GM12878 (cell line): ENCODE measurements at regions not wholly inside any gene's neighbourhood (a gene's known extent, or its start where the extent isn't known, plus 50 kb on each side); places are given as distances from the start of the nearest gene placed in this dataset.

Source experiments
- ATAC-seq: fragments of 200-7000 bp; cut with Tn5 transposase; 3 replicates; pipeline ENCODE4 v1.9.1; 2020; ENCODE audit warnings: mild to moderate bottlenecking, moderate library complexity
- BruUV-seq: library from RNA; stranded (reverse); fragments of 400-500 nt; replicated peaks from 2 replicates; lab custom pipeline; 2021; lab: Mats Ljungman, UMichigan
- CTCF ChIA-PET: fragments of 300-600 bp; sonication (Branson Sonifier 250); formaldehyde crosslinking; extraction: SDS; loops from one replicate; lab custom pipeline; 2021; ENCODE audit warnings: inconsistent platforms; lab: Yijun Ruan, JAX
- POLR2A ChIA-PET: fragments of 350-600 bp; formaldehyde crosslinking; extraction: SDS; loops from one replicate; lab custom pipeline; 2021; ENCODE audit warnings: inconsistent platforms; lab: Charles Lee
- RAD21 ChIA-PET: fragments of 300-600 bp; sonication (Branson Sonifier 250); formaldehyde crosslinking; loops from one replicate; lab custom pipeline; 2023; ENCODE audit warnings: antibody characterized with exemption; ENCODE audit not compliant: unreplicated experiment; lab: Charles Lee
- SMC1A ChIA-PET: fragments of 300-600 bp; sonication (Branson Sonifier 250); formaldehyde crosslinking; loops from one replicate; lab custom pipeline; 2023; ENCODE audit not compliant: unreplicated experiment, uncharacterized antibody; lab: Charles Lee
- DNase-seq: peaks from one replicate; pipeline ENCODE4 v3.0.0-alpha.2; 2011; ENCODE audit warnings: low read depth, low spot score
- FAIRE-seq: peaks from 3 replicates; lab custom pipeline; 2011; peaks lifted over from hg19 to GRCh38; lab: Jason Lieb, UNC
- H2AFZ ChIP-seq: 2 replicates; pipeline ENCODE4 v1.6.0; 2011; ENCODE audit warnings: low read depth, low read length, control low read depth; ENCODE audit not compliant: control insufficient read depth
- H3K27ac ChIP-seq: 2 replicates; pipeline ENCODE4 v1.5.1; 2011; ENCODE audit warnings: control low read depth; ENCODE audit not compliant: control insufficient read depth, insufficient read depth
- H3K27me3 ChIP-seq, 2 experiments: replicated peaks in 1 of 2; 2 replicates each; pipeline versions ENCODE4 v1.6.0 to v1.6.1; 2011; ENCODE audit warnings: low read length in 1 of 2; ENCODE audit not compliant: control insufficient read depth in 2 of 2, insufficient read depth in 2 of 2
- H3K36me3 ChIP-seq, 2 experiments: 2 replicates each; pipeline ENCODE4 v1.5.1; 2011; ENCODE audit warnings: low read length in 1 of 2; ENCODE audit not compliant: control insufficient read depth in 2 of 2, insufficient read depth in 2 of 2
- H3K4me1 ChIP-seq: 2 replicates; pipeline ENCODE4 v1.6.1; 2011; ENCODE audit warnings: mild to moderate bottlenecking, low read length, moderate library complexity, mixed read lengths; ENCODE audit not compliant: control insufficient read depth, insufficient read depth
- H3K4me2 ChIP-seq: 2 replicates; pipeline ENCODE4 v1.6.0; 2011; ENCODE audit warnings: control low read depth; ENCODE audit not compliant: control insufficient read depth, insufficient read depth
- H3K4me3 ChIP-seq: fragments of 200-600 bp; sonication (generic); 2 replicates; pipeline ENCODE4 v1.5.1; 2016
- H3K79me2 ChIP-seq: 2 replicates; pipeline ENCODE4 v1.6.0; 2011; ENCODE audit warnings: low read length; ENCODE audit not compliant: control insufficient read depth, insufficient read depth
- H3K9ac ChIP-seq: 2 replicates; pipeline ENCODE4 v1.8.0; 2011; ENCODE audit warnings: low read length, control low read depth, mixed read lengths; ENCODE audit not compliant: control insufficient read depth, insufficient read depth
- H3K9me3 ChIP-seq: replicated peaks from 3 replicates; pipeline ENCODE4 v1.5.1; 2011; ENCODE audit warnings: mild to moderate bottlenecking, low read length; ENCODE audit not compliant: control insufficient read depth, insufficient read depth
- H4K20me1 ChIP-seq: 2 replicates; pipeline ENCODE4 v1.6.0; 2011; ENCODE audit not compliant: control insufficient read depth, insufficient read depth
- CBFB ChIP-seq: IDR thresholded peaks from 2 replicates; pipeline ENCODE4 v1.6.1; 2016; ENCODE audit warnings: antibody characterized with exemption, low read depth
- CBX5 ChIP-seq: sonication (generic); IDR thresholded peaks from 2 replicates; pipeline ENCODE4 v1.6.1; 2016; ENCODE audit warnings: low read depth, moderate library complexity, mild to moderate bottlenecking, inconsistent platforms
- CEBPB ChIP-seq, 2 experiments: fragments of 150-350 bp in 1 of 2; IDR thresholded peaks; 2 replicates each; pipeline ENCODE4 v1.6.1; 2012 to 2014; ENCODE audit warnings: low read depth in 2 of 2, low read length in 2 of 2, borderline replicate concordance in 1 of 2, inconsistent platforms in 1 of 2
- CREM ChIP-seq: IDR thresholded peaks from 2 replicates; pipeline ENCODE4 v1.6.1; 2014; ENCODE audit warnings: antibody characterized with exemption, low read depth
- EP300 ChIP-seq, 2 experiments: fragments of 150-350 bp in 1 of 2; IDR thresholded peaks; 2 replicates each; pipeline ENCODE4 v1.6.1; 2011 to 2012; ENCODE audit warnings: low read depth in 2 of 2, low read length in 2 of 2, borderline replicate concordance in 1 of 2, improper control_type of control experiment in 1 of 2, inconsistent platforms in 1 of 2; ENCODE audit not compliant: control insufficient read depth in 1 of 2
- ETV6 ChIP-seq, 2 experiments: fragments of 450-650 bp in 1 of 2; IDR thresholded peaks in 1 of 2; conservative IDR thresholded peaks in 1 of 2; 2 replicates each; pipeline ENCODE4 v1.6.1; 2014; ENCODE audit warnings: antibody characterized with exemption in 1 of 2, borderline replicate concordance in 1 of 2, low read depth in 1 of 2, mild to moderate bottlenecking in 1 of 2, moderate library complexity in 1 of 2
- FOXM1 ChIP-seq: IDR thresholded peaks from 2 replicates; pipeline ENCODE4 v1.6.1; 2012; ENCODE audit warnings: low read depth, mild to moderate bottlenecking, inconsistent platforms, low read length, moderate library complexity
- GABPA ChIP-seq: IDR thresholded peaks from 2 replicates; pipeline ENCODE4 v1.6.1; 2014; ENCODE audit warnings: antibody characterized with exemption, low read depth, mild to moderate bottlenecking, inconsistent platforms
- HCFC1 ChIP-seq: fragments of 150-350 bp; IDR thresholded peaks from 2 replicates; pipeline ENCODE4 v1.6.1; 2014; ENCODE audit warnings: low read length
- IRF4 ChIP-seq: IDR thresholded peaks from 2 replicates; pipeline ENCODE4 v1.6.1; 2011; ENCODE audit warnings: low read depth, low read length
- JUNB ChIP-seq: IDR thresholded peaks from 2 replicates; pipeline ENCODE4 v1.6.1; 2016; ENCODE audit warnings: antibody characterized with exemption, mild to moderate bottlenecking
- MEF2A ChIP-seq: IDR thresholded peaks from 2 replicates; pipeline ENCODE4 v1.6.1; 2011; ENCODE audit warnings: low read depth, mild to moderate bottlenecking, low read length, moderate library complexity; ENCODE audit not compliant: insufficient read depth
- MTA2 ChIP-seq: fragments of 450-650 bp; IDR thresholded peaks from 2 replicates; pipeline ENCODE4 v1.6.1; 2016; ENCODE audit warnings: low read depth, mild to moderate bottlenecking, moderate library complexity
- MTA3 ChIP-seq: IDR thresholded peaks from 2 replicates; pipeline ENCODE4 v1.6.1; 2012; ENCODE audit warnings: low read length, inconsistent platforms, borderline replicate concordance
- NRF1 ChIP-seq: conservative IDR thresholded peaks from 2 replicates; pipeline ENCODE4 v1.6.1; 2011; ENCODE audit warnings: mild to moderate bottlenecking, low read depth, low read length, improper control_type of control experiment
- PAX5 ChIP-seq: IDR thresholded peaks from 2 replicates; pipeline ENCODE4 v1.6.1; 2011; ENCODE audit warnings: low read depth, low read length, borderline replicate concordance
- PML ChIP-seq: IDR thresholded peaks from 2 replicates; pipeline ENCODE4 v1.6.1; 2012; ENCODE audit warnings: low read length, inconsistent platforms
- SIN3A ChIP-seq: IDR thresholded peaks from 2 replicates; pipeline ENCODE4 v1.6.1; 2012; ENCODE audit warnings: low read depth, low read length, improper control_type of control experiment
- TCF12 ChIP-seq: IDR thresholded peaks from 2 replicates; pipeline ENCODE4 v1.6.1; 2011; ENCODE audit warnings: low read depth, mild to moderate bottlenecking, low read length
- TCF7 ChIP-seq: IDR thresholded peaks from 2 replicates; pipeline ENCODE4 v1.6.1; 2014; ENCODE audit warnings: antibody characterized with exemption, borderline replicate concordance
- ZBED1 ChIP-seq: IDR thresholded peaks from 2 replicates; pipeline ENCODE4 v1.6.1; 2016; ENCODE audit warnings: borderline replicate concordance
- ZNF207 ChIP-seq: fragments of 450-650 bp; IDR thresholded peaks from 2 replicates; pipeline ENCODE4 v1.6.1; 2014; ENCODE audit warnings: antibody characterized with exemption, mild to moderate bottlenecking, borderline replicate concordance
- WGBS: methylation state at CpG from one replicate; pipeline ENCODE4 v1.1.6; 2016; ENCODE audit warnings: low lambda C conversion rate; ENCODE audit not compliant: insufficient replicate concordance, insufficient coverage; ENCODE audit errors: missing lambda C conversion rate; 5-methylcytosine and 5-hydroxymethylcytosine counted together
- in situ Hi-C: fragments of 300-500 bp; cut with MboI; formaldehyde crosslinking; loops from 9 replicates; pipeline ENCODE4 v1.14.3; 2018; ENCODE audit warnings: mixed read lengths
- intact Hi-C: fragments of 100-400 bp; cut with micrococcal nuclease; formaldehyde crosslinking; loops from one replicate; pipeline ENCODE4 v1.14.2; 2022; ENCODE audit not compliant: unreplicated experiment
- TF ChIP-seq, protein P1 (sequence below): fragments of 450-650 bp; IDR thresholded peaks from 2 replicates; pipeline ENCODE4 v1.6.1; 2017; ENCODE audit warnings: mild to moderate bottlenecking
- TF ChIP-seq, protein P2 (sequence below): IDR thresholded peaks from 2 replicates; pipeline ENCODE4 v1.6.1; 2011; ENCODE audit warnings: borderline replicate concordance, low read depth, mild to moderate bottlenecking, moderate library complexity, low read length; ENCODE audit not compliant: insufficient read depth, poor library complexity, severe bottlenecking

DNA sequence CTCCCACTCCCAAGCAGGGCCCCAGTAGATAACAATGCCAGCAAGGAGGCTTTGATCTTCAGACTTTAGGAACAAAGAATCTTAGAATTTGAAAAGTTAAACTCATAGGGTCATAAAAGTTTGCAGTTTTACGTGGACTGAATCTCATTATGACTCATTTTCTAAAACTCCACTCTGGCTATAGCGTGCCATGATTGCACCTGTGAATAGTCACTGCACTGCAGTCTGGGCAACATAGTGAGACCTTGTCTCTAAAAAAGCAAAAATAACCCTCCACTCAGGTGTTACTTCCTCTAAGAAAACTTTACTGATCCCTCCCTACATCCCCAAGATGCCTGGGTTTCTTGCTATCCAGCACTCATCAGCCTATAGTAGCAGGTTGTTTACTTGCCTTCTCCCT is 104.5 kb downstream of the IL20RB start:
- peak; percentile 47 for DNase-seq
- no peak for TF ChIP-seq HCFC1
- peak; percentile 82 for TF ChIP-seq MEF2A
- TF ChIP-seq CBX5 = peak; percentile 96; the same call in 1 of the 2 replicates
- no peak for TF ChIP-seq ZNF207
- TF ChIP-seq, protein P1, sequence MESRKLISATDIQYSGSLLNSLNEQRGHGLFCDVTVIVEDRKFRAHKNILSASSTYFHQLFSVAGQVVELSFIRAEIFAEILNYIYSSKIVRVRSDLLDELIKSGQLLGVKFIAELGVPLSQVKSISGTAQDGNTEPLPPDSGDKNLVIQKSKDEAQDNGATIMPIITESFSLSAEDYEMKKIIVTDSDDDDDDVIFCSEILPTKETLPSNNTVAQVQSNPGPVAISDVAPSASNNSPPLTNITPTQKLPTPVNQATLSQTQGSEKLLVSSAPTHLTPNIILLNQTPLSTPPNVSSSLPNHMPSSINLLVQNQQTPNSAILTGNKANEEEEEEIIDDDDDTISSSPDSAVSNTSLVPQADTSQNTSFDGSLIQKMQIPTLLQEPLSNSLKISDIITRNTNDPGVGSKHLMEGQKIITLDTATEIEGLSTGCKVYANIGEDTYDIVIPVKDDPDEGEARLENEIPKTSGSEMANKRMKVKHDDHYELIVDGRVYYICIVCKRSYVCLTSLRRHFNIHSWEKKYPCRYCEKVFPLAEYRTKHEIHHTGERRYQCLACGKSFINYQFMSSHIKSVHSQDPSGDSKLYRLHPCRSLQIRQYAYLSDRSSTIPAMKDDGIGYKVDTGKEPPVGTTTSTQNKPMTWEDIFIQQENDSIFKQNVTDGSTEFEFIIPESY = no peak
- TF ChIP-seq MTA2 = 0 out of 2 replicates have a peak, but pooled peaks have one; percentile 16
- TF ChIP-seq JUNB = peak; percentile 98
- peak; percentile 90 for TF ChIP-seq IRF4
- TF ChIP-seq ETV6 (conservative IDR thresholded peaks at IDR 0.05 in 1 of 2, IDR thresholded peaks at IDR 0.05 in 1 of 2; ENCODE audit: borderline replicate concordance in 1 of 2, low read depth in 1 of 2) = peak in 1 of 2 experiments; percentile 72; a peak in 2 of 4 replicates
- TF ChIP-seq MTA3 = peak; percentile 80; the same call in 1 of the 2 replicates
- TF ChIP-seq PAX5 = peak; percentile 60; the same call in 1 of the 2 replicates
- peak; percentile 84 for TF ChIP-seq TCF12
- TF ChIP-seq FOXM1 = peak; percentile 94
- peak; percentile 29; the same call in 1 of the 2 replicates for TF ChIP-seq CBFB
- peak; percentile 44 to 66; a peak in 2 of 4 replicates for TF ChIP-seq EP300 (IDR thresholded peaks at IDR 0.05; ENCODE audit: borderline replicate concordance in 1 of 2, control insufficient read depth in 1 of 2, low read depth in 2 of 2, low read length in 2 of 2)
- TF ChIP-seq PML = no peak
- no peak for TF ChIP-seq SIN3A
- peak; percentile 90 for TF ChIP-seq CREM
- TF ChIP-seq, protein P2, sequence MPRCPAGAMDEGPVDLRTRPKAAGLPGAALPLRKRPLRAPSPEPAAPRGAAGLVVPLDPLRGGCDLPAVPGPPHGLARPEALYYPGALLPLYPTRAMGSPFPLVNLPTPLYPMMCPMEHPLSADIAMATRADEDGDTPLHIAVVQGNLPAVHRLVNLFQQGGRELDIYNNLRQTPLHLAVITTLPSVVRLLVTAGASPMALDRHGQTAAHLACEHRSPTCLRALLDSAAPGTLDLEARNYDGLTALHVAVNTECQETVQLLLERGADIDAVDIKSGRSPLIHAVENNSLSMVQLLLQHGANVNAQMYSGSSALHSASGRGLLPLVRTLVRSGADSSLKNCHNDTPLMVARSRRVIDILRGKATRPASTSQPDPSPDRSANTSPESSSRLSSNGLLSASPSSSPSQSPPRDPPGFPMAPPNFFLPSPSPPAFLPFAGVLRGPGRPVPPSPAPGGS = no peak
- TF ChIP-seq CEBPB (IDR thresholded peaks at IDR 0.05; ENCODE audit: borderline replicate concordance in 1 of 2, low read depth in 2 of 2, low read length in 2 of 2) = 0 out of 4 replicates have a peak, but pooled peaks of 1 of the 2 experiments have one; percentile 47
- TF ChIP-seq TCF7 = peak; percentile 89
- TF ChIP-seq NRF1 = no peak
- TF ChIP-seq ZBED1 = peak; percentile 78; the same call in 1 of the 2 replicates
- TF ChIP-seq GABPA = 0 out of 2 replicates have a peak, but pooled peaks have one; percentile 45

More for the DNA sequence above, 104.5 kb downstream of the IL20RB start:
- Histone ChIP-seq H2AFZ (peak overlapping the region; percentile 24; the same call in 1 of the 2 replicates), H3K27me3 (no peaks in the 10 kb centered on the region), H3K27ac (peak overlapping the region; percentile 63), H3K79me2 (no peaks in the 10 kb centered on the region), H3K4me2 (peak overlapping the region; percentile 55), H4K20me1 (no peaks in the 10 kb centered on the region), H3K9ac (no peak overlapping the region; the same call in 1 of the 2 replicates), H3K4me1 (peaks cover 32% of the 10 kb centered on the region), H3K9me3 (peaks cover 2% of the 10 kb centered on the region; the same call in 1 of the 3 replicates), H3K36me3 (no peaks in the 10 kb centered on the region), H3K4me3 (no peak overlapping the region)
- intact Hi-C loops = no loop called here
- ChIA-PET RAD21 (no interaction called here), SMC1A (interaction anchor here (0.6 kb wide), 1 partner anchor 1111 kb away, joined by 3 read pairs; no protein-coding TSS in a partner anchor), CTCF (no interaction called here), POLR2A (no interaction called here)
- peak; percentile 85 for FAIRE-seq
- WGBS = 0% methylated on average over 2 of the region's 2 CpGs
- in situ Hi-C loops = no loop called here
- BruUV-seq = no TSS peak
- ATAC-seq = peak; percentile 89
